ENCODE measurements at regions not wholly inside any gene's neighbourhood (a gene's known extent, or its start where the extent isn't known, plus 50 kb on each side); places are given as distances from the start of the nearest gene placed in this dataset.

- no peak for TF ChIP-seq ZFP3 (CRISPR knock-in tag; IDR thresholded peaks at IDR 0.05)
- TF ChIP-seq CSRNP3 (CRISPR knock-in tag; IDR thresholded peaks at IDR 0.05), result no peak
- TF ChIP-seq ZNF8 (CRISPR knock-in tag; IDR thresholded peaks at IDR 0.05), result no peak
- no peak for TF ChIP-seq GLIS3 (CRISPR knock-in tag; IDR thresholded peaks at IDR 0.05)
- TF ChIP-seq ZC3H10 (CRISPR knock-in tag; IDR thresholded peaks at IDR 0.05), result no peak
- TF ChIP-seq CREB5 (CRISPR knock-in tag; IDR thresholded peaks at IDR 0.05; ENCODE audit: low read depth), result no peak
- no peak for TF ChIP-seq ZNF70 (CRISPR knock-in tag; IDR thresholded peaks at IDR 0.05)
- TF ChIP-seq ARNTL (CRISPR knock-in tag; IDR thresholded peaks at IDR 0.05; ENCODE audit: borderline replicate concordance, low read depth), result no peak
- TF ChIP-seq SNAI2 (CRISPR knock-in tag; IDR thresholded peaks at IDR 0.05), result no peak
These were observed 145.1 kb upstream of the MAGI3 start for GRCh38 chr1:113245252-113245651.

Data from SK-N-SH treated with all-trans-retinoic acid at 6 μM for 48 hours (cell line).